Kidney epithelial cell (primary cell): ENCODE measurements at regions not wholly inside any gene's neighbourhood (a gene's known extent, or its start where the extent isn't known, plus 50 kb on each side); places are given as distances from the start of the nearest gene placed in this dataset.
"Not testable (repeated sequence)": the region's sequence is repeated elsewhere in the genome, so short reads cannot be mapped to it uniquely, and the experiment has no call there.

Experiments
- DNase-seq: peaks from one replicate; pipeline ENCODE4 v3.0.0-alpha.2; 2010; ENCODE audit warnings: low read depth
- H3K27me3 ChIP-seq: 2 replicates; pipeline ENCODE4 v1.6.0; 2011; ENCODE audit warnings: low read length; ENCODE audit not compliant: control insufficient read depth, insufficient read depth
- H3K36me3 ChIP-seq: 2 replicates; pipeline ENCODE4 v1.5.1; 2011; ENCODE audit warnings: low read length; ENCODE audit not compliant: control insufficient read depth, insufficient read depth
- H3K4me3 ChIP-seq: 2 replicates; pipeline ENCODE4 v1.5.1; 2011; ENCODE audit warnings: low read depth, mild to moderate bottlenecking, control low read depth, low read length
- TF ChIP-seq, protein P1 (sequence below): IDR thresholded peaks from 2 replicates; pipeline ENCODE4 v1.5.1; 2011; ENCODE audit warnings: mild to moderate bottlenecking, moderate library complexity, low read length, control low read depth, inconsistent platforms; ENCODE audit not compliant: insufficient read depth, poor library complexity, severe bottlenecking

- DNase-seq: no peak
- Histone ChIP-seq H3K27me3 (no peaks in the 10 kb centered on the region), H3K4me3 (no peak overlapping the region), H3K36me3 (no peaks in the 10 kb centered on the region)
- TF ChIP-seq, protein P1, sequence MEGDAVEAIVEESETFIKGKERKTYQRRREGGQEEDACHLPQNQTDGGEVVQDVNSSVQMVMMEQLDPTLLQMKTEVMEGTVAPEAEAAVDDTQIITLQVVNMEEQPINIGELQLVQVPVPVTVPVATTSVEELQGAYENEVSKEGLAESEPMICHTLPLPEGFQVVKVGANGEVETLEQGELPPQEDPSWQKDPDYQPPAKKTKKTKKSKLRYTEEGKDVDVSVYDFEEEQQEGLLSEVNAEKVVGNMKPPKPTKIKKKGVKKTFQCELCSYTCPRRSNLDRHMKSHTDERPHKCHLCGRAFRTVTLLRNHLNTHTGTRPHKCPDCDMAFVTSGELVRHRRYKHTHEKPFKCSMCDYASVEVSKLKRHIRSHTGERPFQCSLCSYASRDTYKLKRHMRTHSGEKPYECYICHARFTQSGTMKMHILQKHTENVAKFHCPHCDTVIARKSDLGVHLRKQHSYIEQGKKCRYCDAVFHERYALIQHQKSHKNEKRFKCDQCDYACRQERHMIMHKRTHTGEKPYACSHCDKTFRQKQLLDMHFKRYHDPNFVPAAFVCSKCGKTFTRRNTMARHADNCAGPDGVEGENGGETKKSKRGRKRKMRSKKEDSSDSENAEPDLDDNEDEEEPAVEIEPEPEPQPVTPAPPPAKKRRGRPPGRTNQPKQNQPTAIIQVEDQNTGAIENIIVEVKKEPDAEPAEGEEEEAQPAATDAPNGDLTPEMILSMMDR: no peak
These were observed 1297.8 kb downstream of the TBC1D22A start for GRCh38 chr22:48060266-48060665.

DNA sequence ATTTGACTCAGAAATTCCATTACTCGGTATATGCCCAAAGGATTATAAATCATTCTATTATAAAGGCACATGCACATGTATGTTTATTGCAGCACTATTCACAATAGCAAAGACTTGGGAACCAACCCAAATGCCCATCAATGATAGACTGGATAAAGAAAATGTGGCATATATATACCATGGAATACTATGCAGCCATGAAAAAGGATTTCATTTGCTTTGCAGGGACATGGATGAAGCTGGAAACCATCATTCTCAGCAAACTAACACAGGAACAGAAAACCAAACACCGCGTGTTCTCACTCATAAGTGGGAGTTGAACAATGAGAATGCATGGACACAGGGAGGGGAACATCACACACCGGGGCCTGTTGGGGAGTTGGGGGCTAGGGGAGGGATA lies 1297.1 kb downstream of the TBC1D22A start:
- not testable (repeated sequence) for H3K4me3 ChIP-seq, H3K36me3 ChIP-seq, DNase-seq, H3K27me3 ChIP-seq

DNA sequence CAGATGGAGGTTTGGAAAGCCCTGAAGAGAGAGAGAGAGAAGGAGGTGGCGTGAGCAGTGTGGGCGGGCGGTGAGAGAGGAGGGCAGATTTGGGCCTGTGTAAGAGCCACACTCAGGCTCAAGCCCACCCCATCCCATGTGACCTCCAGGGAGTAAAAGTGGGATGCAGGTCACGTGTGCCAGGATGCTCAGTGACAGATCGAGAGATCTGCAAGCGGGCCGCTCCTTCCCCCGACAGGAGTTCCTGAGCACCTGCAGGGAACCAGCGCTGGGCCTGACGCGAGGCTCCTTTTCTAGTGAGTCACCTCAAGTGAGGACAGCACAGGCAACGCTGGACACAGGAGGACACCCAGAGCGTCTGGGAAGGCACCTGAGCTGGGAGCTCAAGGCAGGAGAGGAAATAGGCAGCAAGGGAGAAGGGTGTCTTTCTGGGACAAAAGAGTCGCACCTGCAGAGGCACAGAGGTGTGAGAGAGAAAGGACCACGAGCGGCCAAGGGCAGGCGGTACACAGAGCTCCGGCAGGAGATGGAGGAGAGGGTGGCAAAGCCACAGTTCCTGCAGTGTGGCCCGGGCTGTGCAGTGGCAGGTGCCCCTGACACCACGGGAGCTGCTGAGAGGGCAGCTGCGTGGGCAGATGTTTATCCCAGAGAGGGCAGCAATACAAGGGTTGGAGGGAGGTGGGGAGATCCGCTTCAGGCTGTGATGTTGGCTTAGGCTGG lies 1294.8 kb downstream of the TBC1D22A start:
- H3K27me3 ChIP-seq: no peaks in the 10 kb centered on the region
- TF ChIP-seq, protein P1: no peak
- no peak for DNase-seq
- no peaks in the 10 kb centered on the region for H3K36me3 ChIP-seq
- H3K4me3 ChIP-seq: no peak overlapping the region

- no peak for DNase-seq
- H3K4me3 ChIP-seq: no peak overlapping the region
- H3K36me3 ChIP-seq: no peaks in the 10 kb centered on the region
- TF ChIP-seq, protein P1: no peak
- H3K27me3 ChIP-seq: no peaks in the 10 kb centered on the region
These were observed 1293.4 kb downstream of the TBC1D22A start for GRCh38 chr22:48055827-48056226.

DNA sequence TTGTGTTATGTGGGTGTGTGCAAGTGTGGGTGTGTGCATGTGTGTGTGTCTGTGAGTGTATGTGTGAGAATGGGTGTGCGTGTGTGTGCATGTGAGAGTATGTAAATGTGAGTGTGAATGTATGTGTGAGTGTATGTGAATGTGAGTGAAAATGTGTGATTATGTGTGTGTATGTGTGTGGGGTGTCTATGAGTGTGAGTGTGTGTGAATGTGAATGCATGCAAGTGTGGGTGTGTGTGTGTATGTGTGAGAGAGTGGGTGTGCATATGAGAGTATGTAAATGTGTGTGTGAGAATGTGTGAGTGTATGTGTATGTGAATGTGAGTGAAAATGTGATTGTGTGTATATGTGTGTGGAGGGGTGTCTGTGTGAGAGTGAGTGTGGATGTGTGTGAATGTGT lies 1292.7 kb downstream of the TBC1D22A start:
- Histone ChIP-seq H3K4me3 (no peak overlapping the region), H3K36me3 (no peaks in the 10 kb centered on the region), H3K27me3 (no peaks in the 10 kb centered on the region)
- TF ChIP-seq, protein P1: no peak
- DNase-seq: no peak

GRCh38 chr22:48054596-48054995 lies 1292.1 kb downstream of the TBC1D22A start:
- H3K27me3 ChIP-seq: no peaks in the 10 kb centered on the region
- TF ChIP-seq, protein P1: no peak
- no peaks in the 10 kb centered on the region for H3K36me3 ChIP-seq
- DNase-seq: no peak
- no peak overlapping the region for H3K4me3 ChIP-seq
